Gastroesophageal sphincter (tissue), 4 donors: ENCODE measurements at regions not wholly inside any gene's neighbourhood (a gene's known extent, or its start where the extent isn't known, plus 50 kb on each side); places are given as distances from the start of the nearest gene placed in this dataset.

ENCODE experiments used
- ATAC-seq: fragments of 150-250 bp; one replicate; pipeline ENCODE4 v1.9.1; 2016; ENCODE audit warnings: mild to moderate bottlenecking, moderate library complexity
- H3K27ac ChIP-seq, 4 donors: fragments of 200-600 bp; sonication (generic) in 3 of 4; 1 replicate in 3 of 4; 2 replicates in 1 of 4; pipeline ENCODE4 v1.5.1; 2016 to 2019
- H3K27me3 ChIP-seq: fragments of 200-600 bp; sonication (generic); one replicate; pipeline ENCODE4 v1.5.1; 2019
- H3K36me3 ChIP-seq, 2 donors: fragments of 200-600 bp; sonication (generic); one replicate each; pipeline ENCODE4 v1.5.1; 2019; ENCODE audit warnings: control low read depth in 1 of 2
- H3K4me1 ChIP-seq, 3 donors: fragments of 200-600 bp; sonication (generic); 1 replicate in 2 of 3; 2 replicates in 1 of 3; pipeline ENCODE4 v1.5.1; 2016 to 2019; ENCODE audit warnings: control low read depth in 2 of 3
- H3K4me3 ChIP-seq, 2 donors: fragments of 200-600 bp; sonication (generic); one replicate each; pipeline ENCODE4 v1.5.1; 2019; ENCODE audit warnings: mild to moderate bottlenecking in 1 of 2, moderate library complexity in 1 of 2
- H3K9me3 ChIP-seq, 3 donors: fragments of 200-600 bp; sonication (generic); one replicate each; pipeline ENCODE4 v1.5.1; 2017 to 2019; ENCODE audit warnings: control low read depth in 2 of 3
- CTCF ChIP-seq, 4 experiments: fragments of 200-600 bp in 2 of 4; fragments of 450-650 bp in 2 of 4; sonication (generic) in 1 of 4; IDR thresholded peaks; one replicate each; pipeline ENCODE4 v1.5.1; 2017 to 2019; ENCODE audit warnings: antibody characterized with exemption in 4 of 4, mild to moderate bottlenecking in 2 of 4, moderate library complexity in 2 of 4
- EP300 ChIP-seq: sonication (generic); formaldehyde crosslinking; IDR thresholded peaks from one replicate; pipeline ENCODE4 v1.6.1; 2017; ENCODE audit warnings: antibody characterized with exemption, mild to moderate bottlenecking
- POLR2A ChIP-seq, 2 donors: fragments of 450-650 bp; IDR thresholded peaks; one replicate each; pipeline ENCODE4 v1.6.1; 2017; ENCODE audit warnings: antibody characterized with exemption in 2 of 2, mild to moderate bottlenecking in 2 of 2, moderate library complexity in 1 of 2
- POLR2AphosphoS5 ChIP-seq: sonication (generic); formaldehyde crosslinking; IDR thresholded peaks from one replicate; pipeline ENCODE4 v1.6.1; 2017; ENCODE audit warnings: antibody characterized with exemption
- WGBS, 2 donors: methylation state at CpG; one replicate each; pipeline ENCODE4 v1.1.5; 2018; ENCODE audit warnings: low coverage in 1 of 2; 5-methylcytosine and 5-hydroxymethylcytosine counted together

DNA sequence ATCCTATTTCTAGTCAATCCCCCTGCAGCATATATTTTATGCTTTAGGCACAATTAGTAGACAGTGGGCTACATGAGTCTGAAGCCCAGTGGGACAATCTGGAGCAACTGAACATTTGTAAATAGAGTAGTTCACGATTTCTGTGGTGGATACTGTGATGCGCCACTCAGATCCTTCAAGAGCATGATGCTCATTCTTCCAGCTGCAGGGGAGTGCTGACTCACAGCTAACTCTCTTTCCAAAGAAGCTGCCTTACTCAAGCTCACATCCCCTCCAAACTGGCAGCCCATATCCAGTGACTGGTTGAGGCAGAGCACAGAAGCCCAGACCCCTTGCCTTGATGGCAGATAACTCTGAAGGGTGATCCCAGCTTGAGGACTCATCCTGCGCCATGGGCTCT lies 224.2 kb upstream of the EEA1 start:
- H3K9me3 ChIP-seq: peaks cover 0 to 5% (median 0%) of the 10 kb centered on the region in 3 donors
- no peaks in the 10 kb centered on the region for H3K27me3 ChIP-seq
- H3K36me3 ChIP-seq: no peaks in the 10 kb centered on the region
- WGBS, 2 donors: 86% methylated on average over 3 of the region's 3 CpGs; no CpG with 5 or more reads in 1 of the 2 donors
- H3K27ac ChIP-seq: peak overlapping the region in 2 of 4 donors; percentile 40 to 71
- H3K4me1 ChIP-seq: peaks cover 0 to 27% (median 16%) of the 10 kb centered on the region in 3 donors
- ATAC-seq: no peak
- H3K4me3 ChIP-seq: no peak overlapping the region
- no peak for TF ChIP-seq POLR2AphosphoS5

- Histone ChIP-seq H3K9me3 (peaks cover 0 to 6% (median 0%) of the 10 kb centered on the region in 3 donors), H3K27me3 (no peaks in the 10 kb centered on the region), H3K4me3 (no peak overlapping the region), H3K36me3 (no peaks in the 10 kb centered on the region), H3K27ac (peak overlapping the region; percentile 59 to 79 (median 70)), H3K4me1 (peaks cover 0 to 27% (median 16%) of the 10 kb centered on the region in 3 donors)
- 85 to 92% methylated on average over 5 of the region's 5 CpGs for WGBS, 2 donors
- ATAC-seq: no peak
- TF ChIP-seq CTCF (IDR thresholded peaks at IDR 0.05) (no peak), POLR2AphosphoS5 (no peak), EP300 (no peak), POLR2A (IDR thresholded peaks at IDR 0.05) (no peak)
Observed at GRCh38 chr12:93154096-93154728, 223.5 kb upstream of the NUDT4 start.

GRCh38 chr12:93154753-93155480 lies 222.8 kb upstream of the NUDT4 start:
- 46 to 73% methylated on average over 6 to 9 of the region's 11 CpGs for WGBS, 2 donors
- H3K4me1 ChIP-seq: peaks cover 0 to 27% (median 16%) of the 10 kb centered on the region in 3 donors

GRCh38 chr12:93156086-93156716 lies 221.5 kb upstream of the NUDT4 start:
- no peaks in the 10 kb centered on the region for H3K36me3 ChIP-seq
- TF ChIP-seq POLR2AphosphoS5: no peak
- TF ChIP-seq EP300: no peak
- TF ChIP-seq POLR2A (IDR thresholded peaks at IDR 0.05): no peak
- no peak for TF ChIP-seq CTCF (IDR thresholded peaks at IDR 0.05)
- H3K27ac ChIP-seq: peak overlapping the region; percentile 62 to 79 (median 70)
- H3K4me3 ChIP-seq: peak overlapping the region in 1 of 2 donors; percentile 12
- H3K4me1 ChIP-seq: peaks cover 0 to 27% (median 13%) of the 10 kb centered on the region in 3 donors
- 21 to 33% methylated on average over 2 to 6 of the region's 7 CpGs for WGBS, 2 donors
- no peaks in the 10 kb centered on the region for H3K27me3 ChIP-seq
- peaks cover 0 to 6% (median 0%) of the 10 kb centered on the region in 3 donors for H3K9me3 ChIP-seq
- ATAC-seq: peak; percentile 39

More at GRCh38 chr12:93154753-93155480, 222.8 kb upstream of the NUDT4 start:
- ATAC-seq: no peak
- Histone ChIP-seq H3K4me3 (no peak overlapping the region), H3K36me3 (no peaks in the 10 kb centered on the region), H3K27ac (peak overlapping the region; percentile 59 to 79 (median 70)), H3K9me3 (peaks cover 0 to 6% (median 0%) of the 10 kb centered on the region in 3 donors), H3K27me3 (no peaks in the 10 kb centered on the region)
- TF ChIP-seq EP300: no peak
- TF ChIP-seq POLR2AphosphoS5: peak; percentile 41

DNA sequence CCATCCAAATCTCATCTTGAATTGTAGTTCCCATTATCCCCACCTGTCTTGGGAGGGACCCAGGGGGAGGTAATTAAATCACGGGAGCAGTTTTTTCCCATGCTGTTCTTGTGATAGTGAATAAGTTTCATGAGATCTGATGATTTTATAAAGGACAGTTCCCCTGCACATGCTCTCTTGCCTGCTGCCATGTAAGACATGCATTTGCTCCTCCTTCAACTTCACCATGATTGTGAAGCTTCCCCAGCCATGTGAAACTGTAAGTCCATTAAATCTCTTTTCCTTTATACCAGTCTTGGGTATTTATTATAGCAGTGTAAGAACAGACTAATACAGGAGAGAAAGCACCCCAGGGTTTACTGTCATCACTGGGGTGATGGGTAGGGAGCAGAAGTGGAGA lies 220.4 kb upstream of the NUDT4 start:
- no peaks in the 10 kb centered on the region for H3K36me3 ChIP-seq
- H3K4me3 ChIP-seq: no peak overlapping the region
- peaks cover 0 to 6% (median 0%) of the 10 kb centered on the region in 3 donors for H3K9me3 ChIP-seq
- 79 to 100% methylated on average over 1 of the region's 1 CpG for WGBS, 2 donors
- no peak for ATAC-seq
- TF ChIP-seq CTCF (IDR thresholded peaks at IDR 0.05) (no peak), POLR2A (IDR thresholded peaks at IDR 0.05) (no peak), EP300 (no peak), POLR2AphosphoS5 (no peak)
- H3K27me3 ChIP-seq: no peaks in the 10 kb centered on the region
- peak overlapping the region; percentile 13 to 79 (median 51) for H3K27ac ChIP-seq
- H3K4me1 ChIP-seq: peaks cover 0 to 27% (median 13%) of the 10 kb centered on the region in 3 donors
